Upper lobe of left lung (tissue), 6 donors: ENCODE measurements at regions not wholly inside any gene's neighbourhood (a gene's known extent, or its start where the extent isn't known, plus 50 kb on each side); places are given as distances from the start of the nearest gene placed in this dataset.

ENCODE experiments used
- ATAC-seq, 2 donors: fragments of 200-7000 bp; cut with Tn5 transposase; one replicate each; pipeline ENCODE4 v1.9.1; 2022; ENCODE audit warnings: mild to moderate bottlenecking in 2 of 2, moderate library complexity in 2 of 2; ENCODE audit not compliant: low FRiP score in 2 of 2
- DNase-seq, 2 donors: peaks; one replicate each; pipeline ENCODE4 v3.0.0-alpha.2; 2019 to 2020
- H3K27ac ChIP-seq, 4 donors: fragments of 200-600 bp; sonication (generic); one replicate each; pipeline ENCODE4 v1.5.1; 2016 to 2019
- H3K27me3 ChIP-seq, 4 donors: fragments of 200-600 bp; sonication (generic); one replicate each; pipeline ENCODE4 v1.5.1; 2017 to 2019
- H3K36me3 ChIP-seq, 4 donors: fragments of 200-600 bp; sonication (generic); one replicate each; pipeline ENCODE4 v1.5.1; 2016 to 2019
- H3K4me1 ChIP-seq, 4 donors: fragments of 200-600 bp; sonication (generic); one replicate each; pipeline ENCODE4 v1.5.1; 2018 to 2019
- H3K4me3 ChIP-seq, 4 donors: fragments of 200-600 bp; sonication (generic); one replicate each; pipeline ENCODE4 v1.5.1; 2017 to 2019; ENCODE audit warnings: mild to moderate bottlenecking in 2 of 4, moderate library complexity in 1 of 4
- H3K9me3 ChIP-seq, 4 donors: fragments of 200-600 bp; sonication (generic); one replicate each; pipeline ENCODE4 v1.5.1; 2018 to 2019
- EP300 ChIP-seq, 4 donors: sonication (generic); formaldehyde crosslinking; IDR thresholded peaks; one replicate each; pipeline ENCODE4 v1.5.1; 2017; ENCODE audit warnings: antibody characterized with exemption in 4 of 4, control low read depth in 2 of 4
- POLR2A ChIP-seq, 4 donors: fragments of 450-650 bp; IDR thresholded peaks; one replicate each; pipeline ENCODE4 v1.5.1; 2016 to 2017; ENCODE audit warnings: antibody characterized with exemption in 4 of 4, mild to moderate bottlenecking in 2 of 4
- POLR2AphosphoS5 ChIP-seq, 2 donors: sonication (generic); formaldehyde crosslinking; IDR thresholded peaks; one replicate each; pipeline ENCODE4 v1.5.1; 2017; ENCODE audit warnings: antibody characterized with exemption in 2 of 2
- WGBS, 2 donors: methylation state at CpG; one replicate each; pipeline ENCODE4 v1.1.5; 2017 to 2018; 5-methylcytosine and 5-hydroxymethylcytosine counted together
- TF ChIP-seq, protein P1 (sequence below), 6 experiments: fragments of 450-650 bp in 4 of 6; fragments of 200-600 bp in 2 of 6; sonication (generic) in 2 of 6; IDR thresholded peaks; one replicate each; pipeline ENCODE4 v1.5.1; 2016 to 2019; ENCODE audit warnings: antibody characterized with exemption in 6 of 6
- donor health status: DM: no; HTN: no; CAD: no; lungs with moderate emphysema.
- donor health status: DM: no; HTN: yes; CAD: no; lungs with severe emphysema.

DNA sequence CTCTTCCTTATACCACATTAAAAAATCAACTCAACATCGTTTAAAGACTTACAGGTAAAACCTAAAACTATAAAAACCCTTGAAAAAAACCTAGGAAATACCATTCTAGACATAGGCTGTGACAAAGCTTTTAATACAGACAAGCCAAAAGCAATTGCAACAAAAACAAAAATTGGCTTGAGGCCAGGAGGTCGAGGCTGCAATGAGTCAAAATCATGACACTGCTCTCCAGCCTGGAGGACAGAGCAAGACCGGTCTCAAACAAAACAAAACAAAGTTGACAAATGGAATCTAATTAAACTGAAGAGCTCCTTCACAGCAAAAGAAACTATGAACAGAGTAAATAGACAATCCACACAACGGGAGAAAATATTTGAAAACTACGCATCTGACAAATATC is 1057.8 kb downstream of the FSCB start:
- TF ChIP-seq, protein P1, sequence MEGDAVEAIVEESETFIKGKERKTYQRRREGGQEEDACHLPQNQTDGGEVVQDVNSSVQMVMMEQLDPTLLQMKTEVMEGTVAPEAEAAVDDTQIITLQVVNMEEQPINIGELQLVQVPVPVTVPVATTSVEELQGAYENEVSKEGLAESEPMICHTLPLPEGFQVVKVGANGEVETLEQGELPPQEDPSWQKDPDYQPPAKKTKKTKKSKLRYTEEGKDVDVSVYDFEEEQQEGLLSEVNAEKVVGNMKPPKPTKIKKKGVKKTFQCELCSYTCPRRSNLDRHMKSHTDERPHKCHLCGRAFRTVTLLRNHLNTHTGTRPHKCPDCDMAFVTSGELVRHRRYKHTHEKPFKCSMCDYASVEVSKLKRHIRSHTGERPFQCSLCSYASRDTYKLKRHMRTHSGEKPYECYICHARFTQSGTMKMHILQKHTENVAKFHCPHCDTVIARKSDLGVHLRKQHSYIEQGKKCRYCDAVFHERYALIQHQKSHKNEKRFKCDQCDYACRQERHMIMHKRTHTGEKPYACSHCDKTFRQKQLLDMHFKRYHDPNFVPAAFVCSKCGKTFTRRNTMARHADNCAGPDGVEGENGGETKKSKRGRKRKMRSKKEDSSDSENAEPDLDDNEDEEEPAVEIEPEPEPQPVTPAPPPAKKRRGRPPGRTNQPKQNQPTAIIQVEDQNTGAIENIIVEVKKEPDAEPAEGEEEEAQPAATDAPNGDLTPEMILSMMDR (IDR thresholded peaks at IDR 0.05), result no peak
- TF ChIP-seq EP300 (IDR thresholded peaks at IDR 0.05) (no peak), POLR2AphosphoS5 (IDR thresholded peaks at IDR 0.05) (no peak), POLR2A (IDR thresholded peaks at IDR 0.05) (no peak)
- Histone ChIP-seq H3K4me3 (no peak overlapping the region), H3K36me3 (no peaks in the 10 kb centered on the region), H3K27ac (no peak overlapping the region), H3K27me3 (no peaks in the 10 kb centered on the region), H3K9me3 (peaks cover 0 to 4% (median 0%) of the 10 kb centered on the region in 4 donors), H3K4me1 (no peaks in the 10 kb centered on the region)
- ATAC-seq, result no peak
- 41 to 60% methylated on average over 5 of the region's 5 CpGs for WGBS, 2 donors
- DNase-seq, result no peak

DNA sequence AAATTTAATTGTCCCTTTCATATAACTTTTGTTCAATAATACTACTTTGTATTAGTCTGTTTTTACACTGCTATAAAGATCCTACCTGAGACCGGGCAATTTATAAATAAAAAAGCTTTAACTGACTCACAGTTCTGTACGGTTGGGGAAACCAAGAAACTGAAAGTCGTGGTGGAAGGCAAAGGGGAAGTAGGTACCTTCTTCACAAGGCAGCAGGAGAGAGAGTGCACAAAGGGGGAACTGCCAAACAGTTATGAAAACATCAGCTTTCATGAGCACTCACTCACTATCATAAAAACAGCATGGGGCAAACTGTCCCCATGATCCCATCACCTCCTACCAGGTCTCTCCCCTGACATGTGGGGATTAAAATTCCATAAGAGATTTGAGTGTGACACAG is 1069.0 kb downstream of the FSCB start:
- ATAC-seq (no peak), DNase-seq (no peak)
- Histone ChIP-seq H3K4me1 (no peaks in the 10 kb centered on the region), H3K4me3 (no peak overlapping the region), H3K9me3 (no peaks in the 10 kb centered on the region), H3K27ac (no peak overlapping the region), H3K36me3 (no peaks in the 10 kb centered on the region), H3K27me3 (no peaks in the 10 kb centered on the region)
- TF ChIP-seq EP300 (IDR thresholded peaks at IDR 0.05) (no peak), POLR2A (IDR thresholded peaks at IDR 0.05) (no peak), POLR2AphosphoS5 (IDR thresholded peaks at IDR 0.05) (no peak)
- TF ChIP-seq, protein P1 (IDR thresholded peaks at IDR 0.05), result no peak
- WGBS, 2 donors, result 64 to 70% methylated on average over 3 of the region's 3 CpGs

DNA sequence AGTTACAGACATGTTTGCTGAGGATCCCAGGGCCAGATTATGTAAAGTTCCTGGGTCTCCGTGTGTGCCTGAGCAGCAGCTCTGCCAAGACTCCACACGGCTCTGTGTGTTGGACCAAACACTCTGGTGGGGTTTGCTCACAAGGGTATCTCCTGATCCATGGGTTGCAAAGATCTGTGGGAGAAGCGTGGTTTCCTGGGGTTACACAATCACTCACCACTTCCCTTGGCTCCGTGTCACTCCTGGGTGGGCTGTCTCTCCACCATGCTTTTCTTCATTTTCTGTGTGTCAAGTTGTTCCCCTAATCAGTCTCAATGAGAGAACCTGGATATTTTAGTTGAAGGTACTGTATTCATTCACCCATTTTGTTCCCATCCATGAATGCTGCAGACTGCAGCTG is 1088.8 kb downstream of the FSCB start:
- DNase-seq, result no peak
- Histone ChIP-seq H3K9me3 (no peaks in the 10 kb centered on the region), H3K27me3 (no peaks in the 10 kb centered on the region), H3K4me3 (no peak overlapping the region), H3K27ac (no peak overlapping the region), H3K4me1 (no peaks in the 10 kb centered on the region), H3K36me3 (no peaks in the 10 kb centered on the region)
- no peak for ATAC-seq
- 63 to 67% methylated on average over 4 of the region's 4 CpGs for WGBS, 2 donors
- TF ChIP-seq, protein P1 (IDR thresholded peaks at IDR 0.05), result no peak
- TF ChIP-seq EP300 (IDR thresholded peaks at IDR 0.05), result no peak

DNA sequence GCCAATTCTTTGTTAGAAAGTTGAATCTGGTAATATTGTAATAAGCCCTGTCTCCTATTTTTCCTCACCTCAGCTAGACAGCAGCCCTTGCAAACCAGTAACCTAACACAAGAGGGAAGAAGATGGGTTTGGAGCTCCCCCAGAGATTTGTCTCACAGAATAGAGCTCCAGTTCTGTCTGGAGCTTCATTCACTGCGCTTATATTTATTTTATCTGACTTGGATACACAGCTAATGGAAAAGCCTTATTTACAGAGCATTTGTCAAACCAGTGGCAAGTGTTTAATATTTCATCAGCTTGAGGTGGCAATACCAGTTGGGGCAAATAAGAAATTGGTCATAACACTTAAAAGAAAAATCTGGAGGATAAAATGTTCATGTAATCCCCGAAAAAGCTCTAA is 1094.0 kb downstream of the FSCB start:
- no peaks in the 10 kb centered on the region for H3K9me3 ChIP-seq
- ATAC-seq, result no peak

DNA sequence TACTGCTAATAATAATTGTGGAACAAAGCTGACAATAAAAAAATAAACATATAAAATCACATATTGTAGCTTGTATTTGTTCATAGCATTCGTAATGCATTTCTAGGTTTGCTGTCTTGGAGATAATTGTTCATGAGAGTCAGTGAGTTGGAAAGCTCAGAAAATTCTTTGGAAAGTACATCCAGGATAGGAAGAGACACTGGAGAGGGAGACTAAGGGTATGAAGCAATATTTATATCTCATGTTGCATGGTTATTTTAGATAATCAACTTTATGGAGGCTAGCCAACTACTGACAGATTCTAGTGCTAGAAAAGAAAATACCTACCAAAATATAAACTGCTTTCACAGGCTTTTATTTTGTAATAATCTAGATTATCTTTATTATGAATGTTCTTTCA is 1095.2 kb downstream of the FSCB start:
- Histone ChIP-seq H3K4me3 (no peak overlapping the region), H3K36me3 (no peaks in the 10 kb centered on the region), H3K27me3 (no peaks in the 10 kb centered on the region), H3K27ac (no peak overlapping the region), H3K4me1 (no peaks in the 10 kb centered on the region), H3K9me3 (no peaks in the 10 kb centered on the region)
- WGBS, 2 donors, result 66 to 71% methylated on average over 1 of the region's 1 CpG
- no peak for DNase-seq
- no peak for ATAC-seq
- TF ChIP-seq, protein P1 (IDR thresholded peaks at IDR 0.05), result no peak
- TF ChIP-seq POLR2A (IDR thresholded peaks at IDR 0.05) (no peak), EP300 (IDR thresholded peaks at IDR 0.05) (no peak), POLR2AphosphoS5 (IDR thresholded peaks at IDR 0.05) (no peak)

More for the DNA sequence above, 1094.0 kb downstream of the FSCB start:
- Histone ChIP-seq H3K27ac (no peak overlapping the region), H3K4me3 (no peak overlapping the region), H3K27me3 (no peaks in the 10 kb centered on the region), H3K4me1 (no peaks in the 10 kb centered on the region), H3K36me3 (no peaks in the 10 kb centered on the region)
- WGBS, 2 donors, result 67 to 76% methylated on average over 2 of the region's 2 CpGs
- DNase-seq, result no peak
- TF ChIP-seq POLR2AphosphoS5 (IDR thresholded peaks at IDR 0.05) (no peak), EP300 (IDR thresholded peaks at IDR 0.05) (no peak), POLR2A (IDR thresholded peaks at IDR 0.05) (no peak)
- TF ChIP-seq, protein P1 (IDR thresholded peaks at IDR 0.05), result no peak
